OCI-LY3 (cell line): ENCODE measurements at regions not wholly inside any gene's neighbourhood (a gene's known extent, or its start where the extent isn't known, plus 50 kb on each side); places are given as distances from the start of the nearest gene placed in this dataset.
"Not testable (repeated sequence)": the region's sequence is repeated elsewhere in the genome, so short reads cannot be mapped to it uniquely, and the experiment has no call there.

ENCODE experiments used
- CTCF ChIP-seq: fragments of 200-600, 300-600 bp; sonication (generic); IDR thresholded peaks from 2 replicates; pipeline ENCODE4 v1.5.1; 2014; ENCODE audit warnings: antibody characterized with exemption, low read length, low read depth
- EZH2phosphoT487 ChIP-seq: fragments of 200-600 bp; shearing (Covaris generic); IDR thresholded peaks from 2 replicates; pipeline ENCODE4 v1.6.1; 2018; ENCODE audit warnings: antibody characterized with exemption, mixed run types, low read depth

GRCh38 chr9:62907866-62908265, 1718.0 kb downstream of the SPATA31A7 start:
- not testable (repeated sequence) for TF ChIP-seq CTCF, EZH2phosphoT487
